H54 (cell line): ENCODE measurements at regions not wholly inside any gene's neighbourhood (a gene's known extent, or its start where the extent isn't known, plus 50 kb on each side); places are given as distances from the start of the nearest gene placed in this dataset.

Source experiments
- DNase-seq: peaks from one replicate; pipeline ENCODE4 v3.0.0; 2011; ENCODE audit warnings: low spot score, mixed read lengths; ENCODE audit not compliant: insufficient read length
- FAIRE-seq: peaks from 3 replicates; lab custom pipeline; 2011; peaks lifted over from hg19 to GRCh38; lab: Jason Lieb, UNC
- POLR2A ChIP-seq: IDR thresholded peaks from 2 replicates; pipeline ENCODE4 v1.6.1; 2011; ENCODE audit warnings: low read depth, mild to moderate bottlenecking, low read length

DNA sequence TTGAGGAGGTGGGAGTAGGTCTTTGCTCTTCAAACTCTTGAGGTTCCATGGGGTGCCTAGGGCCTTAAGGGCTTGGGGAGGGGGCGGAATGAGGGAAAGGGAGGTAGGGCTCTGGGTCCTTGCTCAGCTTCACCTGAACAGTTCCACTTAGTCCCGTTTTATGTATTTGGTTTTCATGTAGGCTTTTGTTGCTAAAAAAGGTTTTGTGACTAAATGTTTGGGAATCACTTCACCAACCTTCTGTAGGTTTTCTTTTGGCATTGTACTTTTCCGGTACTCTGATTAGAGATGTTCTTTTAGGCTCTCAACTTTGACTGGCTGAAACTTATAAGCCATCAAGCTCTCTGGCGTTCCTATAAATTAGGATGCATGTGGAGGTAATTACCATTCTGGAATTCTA lies 108.1 kb downstream of the MYCN start:
- no peak for FAIRE-seq
- TF ChIP-seq POLR2A, result no peak
- no peak for DNase-seq

GRCh38 chr2:16047701-16048100 lies 107.4 kb downstream of the MYCN start:
- DNase-seq, result no peak
- FAIRE-seq, result no peak
- no peak for TF ChIP-seq POLR2A

DNA sequence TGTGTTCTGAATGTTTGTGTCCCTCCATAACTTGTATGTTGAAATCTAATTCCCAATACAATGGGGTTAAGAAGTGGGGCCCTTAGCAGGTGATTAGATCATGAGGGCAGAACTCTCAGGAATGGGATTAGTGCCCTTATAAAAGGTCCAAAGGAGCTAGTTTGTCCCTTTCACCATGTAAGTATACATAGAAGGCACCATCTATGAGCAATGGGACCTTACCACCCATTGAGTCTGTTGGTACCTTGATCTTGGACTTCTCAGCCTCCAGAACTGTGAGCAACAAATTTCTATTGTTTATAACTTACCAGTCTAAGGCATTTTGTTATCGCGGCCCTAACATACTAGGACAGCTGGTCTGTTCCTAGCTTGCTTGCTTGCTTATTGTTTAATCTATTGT lies 106.3 kb downstream of the MYCN start:
- DNase-seq (no peak), FAIRE-seq (no peak)
- no peak for TF ChIP-seq POLR2A

DNA sequence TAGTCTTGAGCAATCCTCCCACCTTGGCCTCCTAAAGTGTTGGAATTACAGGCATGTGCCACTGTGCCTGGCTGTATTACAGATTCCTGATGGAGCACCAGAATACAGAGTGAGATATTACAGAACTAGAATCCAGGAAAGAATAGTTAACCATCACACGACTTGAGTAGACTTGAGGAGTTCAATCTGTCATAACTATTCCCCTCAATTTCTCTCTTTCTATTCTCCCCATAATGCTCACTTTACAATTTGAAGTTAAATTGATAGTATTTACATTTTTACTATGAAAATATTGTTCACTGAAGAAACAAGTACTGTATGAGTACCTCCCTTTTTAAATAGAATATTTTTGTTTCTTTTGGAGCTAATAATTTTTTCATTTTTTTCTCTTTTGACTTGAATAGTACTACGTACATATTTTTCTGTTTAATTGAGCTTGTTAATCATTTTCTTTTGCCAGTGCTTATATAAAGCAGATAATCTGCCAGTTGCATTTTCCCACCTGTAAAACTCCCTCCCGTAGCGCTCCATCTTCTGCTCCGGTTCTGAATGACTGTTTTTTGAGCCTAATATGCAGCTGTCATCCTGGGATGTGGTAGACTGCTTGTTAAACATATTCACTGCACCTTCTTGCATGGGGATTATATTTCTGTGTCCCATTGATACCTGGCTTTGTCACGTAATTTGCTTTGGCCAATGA lies 105.5 kb downstream of the MYCN start:
- no peak for FAIRE-seq
- no peak for DNase-seq
- TF ChIP-seq POLR2A, result no peak

DNA sequence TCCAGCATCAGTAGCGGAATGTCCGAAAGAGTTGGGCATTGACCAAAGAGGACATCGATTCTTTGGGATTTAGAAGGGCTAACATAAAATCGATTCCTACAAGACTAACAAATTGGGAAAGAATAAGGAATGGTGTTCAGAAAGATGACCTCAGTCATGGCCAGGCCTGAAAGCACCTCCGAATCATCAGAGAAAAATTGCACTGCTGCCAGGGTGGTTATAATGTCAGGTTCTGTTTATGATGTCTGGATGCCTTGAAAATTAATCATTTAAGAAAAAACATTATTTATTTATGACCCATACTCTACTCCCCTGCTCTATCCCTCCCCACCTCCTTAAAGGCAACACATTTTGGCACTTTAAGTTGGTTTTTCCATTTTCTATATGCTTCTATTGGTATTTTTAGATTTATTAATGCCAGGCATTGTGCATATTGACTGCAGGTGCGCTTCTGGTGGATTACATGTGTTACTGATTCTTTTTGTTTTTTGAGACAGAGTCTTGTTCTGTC lies 104.7 kb downstream of the MYCN start:
- FAIRE-seq (no peak), DNase-seq (no peak)
- no peak for TF ChIP-seq POLR2A

- TF ChIP-seq POLR2A, result no peak
- FAIRE-seq, result no peak
These were observed 103.3 kb downstream of the MYCN start for GRCh38 chr2:16043627-16044026.

DNA sequence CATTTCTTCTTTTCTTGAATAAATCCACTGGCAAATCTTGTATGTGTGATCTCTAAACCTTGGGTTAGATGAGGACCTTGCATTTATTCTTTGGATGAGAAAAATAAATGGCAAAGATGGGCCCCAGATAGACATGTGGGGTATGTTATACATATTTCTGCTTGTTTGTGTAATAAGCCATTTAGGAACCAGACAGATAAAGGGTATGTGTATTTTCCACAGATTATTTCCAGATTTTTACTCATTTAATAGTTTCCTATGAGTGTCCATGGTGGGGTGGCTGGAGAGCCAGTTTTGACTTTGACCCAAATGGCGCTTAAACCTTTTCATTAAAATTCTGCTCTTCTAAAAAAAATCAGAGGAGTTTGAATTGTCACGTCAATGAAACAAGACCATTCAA lies 102.8 kb downstream of the MYCN start:
- FAIRE-seq, result no peak
- no peak for TF ChIP-seq POLR2A
- no peak for DNase-seq

More at GRCh38 chr2:16043627-16044026, 103.3 kb downstream of the MYCN start:
- no peak for DNase-seq

GRCh38 chr2:16042201-16042700 lies 101.9 kb downstream of the MYCN start:
- FAIRE-seq (no peak), DNase-seq (no peak)
- no peak for TF ChIP-seq POLR2A

DNA sequence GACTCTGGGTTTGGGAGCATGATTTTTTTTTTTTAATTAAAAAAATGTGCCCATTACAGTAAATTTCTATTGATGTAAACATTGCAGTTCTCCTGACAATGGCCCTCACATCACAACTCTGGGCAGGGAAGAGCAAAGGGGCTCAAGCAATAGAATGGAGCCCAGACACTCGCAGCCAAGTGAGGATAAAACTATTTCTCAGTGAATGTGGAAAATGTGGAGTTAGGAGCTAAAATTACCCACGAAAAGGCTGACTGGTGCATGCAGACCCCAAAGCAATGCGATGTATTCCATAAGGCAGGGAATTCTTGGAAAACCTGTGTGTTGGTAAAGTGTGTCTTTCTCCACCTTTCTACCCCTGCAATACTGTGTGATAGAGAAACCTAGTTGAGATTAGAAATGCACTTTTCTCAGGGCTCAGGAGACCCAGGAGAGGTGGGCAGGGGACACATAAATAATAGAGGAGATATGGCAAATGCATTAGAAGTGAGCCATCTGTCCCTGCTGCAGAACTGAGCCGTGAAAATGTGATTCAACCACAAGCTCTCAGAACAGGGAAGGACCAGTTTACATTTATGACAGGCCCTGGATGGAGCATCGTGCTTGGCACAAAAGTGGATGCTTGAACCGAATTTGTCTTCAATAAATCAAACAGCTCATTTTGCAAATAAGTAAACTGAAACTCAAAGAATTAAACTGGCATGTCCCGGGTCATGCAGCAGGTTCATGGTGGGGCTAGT lies 100.1 kb downstream of the MYCN start:
- no peak for DNase-seq
- TF ChIP-seq POLR2A, result no peak
- no peak for FAIRE-seq

GRCh38 chr2:16039823-16040222 lies 99.5 kb downstream of the MYCN start:
- no peak for DNase-seq
- no peak for FAIRE-seq
- TF ChIP-seq POLR2A, result no peak

DNA sequence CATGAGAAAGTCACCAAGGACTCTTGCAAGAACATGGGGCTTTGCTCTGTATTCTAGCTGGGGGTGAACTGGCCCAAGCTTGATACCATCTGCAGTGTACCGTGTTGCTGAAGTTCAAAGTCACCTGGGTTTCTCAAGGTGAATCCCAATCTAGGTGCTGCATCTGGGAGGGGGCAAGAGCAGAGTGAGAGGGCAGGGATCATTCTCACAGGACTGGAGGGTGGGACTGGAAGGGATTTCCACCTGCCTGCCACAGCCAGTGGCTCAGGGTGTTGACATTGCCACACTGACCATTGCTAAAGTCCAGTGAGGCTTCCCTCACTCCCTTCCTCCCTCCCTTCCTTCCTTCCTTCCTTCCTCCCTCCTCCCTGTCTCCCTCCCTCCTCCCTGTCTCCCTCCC lies 98.7 kb downstream of the MYCN start:
- no peak for FAIRE-seq
- no peak for TF ChIP-seq POLR2A
- DNase-seq, result no peak

DNA sequence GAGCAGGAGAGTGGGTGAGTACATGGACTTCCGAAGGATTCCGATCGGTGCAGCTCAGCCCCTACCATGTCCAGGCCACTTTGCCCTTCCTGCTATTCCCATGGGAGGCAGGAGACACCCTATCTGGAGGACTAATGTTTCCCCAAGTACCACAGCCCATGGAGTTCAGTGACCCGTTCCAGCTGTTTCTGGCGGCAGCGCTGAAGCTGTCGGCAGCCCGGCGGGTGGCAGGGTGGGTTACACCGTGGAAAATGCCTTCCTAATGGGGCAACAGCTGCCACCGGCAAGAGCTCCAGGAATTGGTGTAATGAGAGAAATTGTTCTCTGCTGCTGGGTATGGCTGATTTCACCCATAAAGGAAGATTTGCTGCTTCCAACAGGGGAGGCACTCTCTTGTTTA lies 98.3 kb downstream of the MYCN start:
- FAIRE-seq (no peak), DNase-seq (no peak)
- TF ChIP-seq POLR2A, result no peak

- FAIRE-seq (no peak), DNase-seq (no peak)
- TF ChIP-seq POLR2A, result no peak
These were observed 97.6 kb downstream of the MYCN start for GRCh38 chr2:16037808-16038457.

DNA sequence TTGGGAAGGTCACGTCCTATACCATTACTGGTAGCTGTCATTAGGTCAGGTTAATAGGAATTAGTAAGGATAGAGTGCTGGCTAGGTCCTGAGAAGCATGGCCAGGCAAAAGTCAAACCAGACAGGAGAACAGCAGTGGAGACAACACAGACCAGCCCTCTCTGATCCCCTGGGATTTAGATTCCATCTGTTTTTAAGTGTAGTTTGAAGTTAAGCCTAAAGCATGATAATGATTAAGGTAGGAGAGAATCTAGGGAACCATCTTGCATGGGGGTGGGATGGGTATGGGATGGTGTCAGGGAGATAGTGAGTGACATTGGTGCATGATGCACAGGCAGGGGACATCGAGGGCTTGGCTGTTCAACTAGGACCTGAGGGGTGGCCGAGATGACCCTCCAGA lies 96.6 kb downstream of the MYCN start:
- no peak for TF ChIP-seq POLR2A
- no peak for FAIRE-seq
- no peak for DNase-seq
